A549 (cell line): ENCODE measurements at regions not wholly inside any gene's neighbourhood (a gene's known extent, or its start where the extent isn't known, plus 50 kb on each side); places are given as distances from the start of the nearest gene placed in this dataset.

Experiments used
- CHD2 ChIP-seq: fragments of 150-350 bp; IDR thresholded peaks from 2 replicates; pipeline ENCODE4 v1.6.1; 2014; ENCODE audit warnings: low read length; ENCODE audit not compliant: partially characterized antibody
- EP300 ChIP-seq, 2 experiments: fragments of >200 bp; sonication (Bioruptor Twin); formaldehyde crosslinking; IDR thresholded peaks; 2 replicates in 1 of 2; 3 replicates in 1 of 2; pipeline ENCODE4 v1.6.1; 2016 to 2017
- MAZ ChIP-seq: fragments of 150-350 bp; IDR thresholded peaks from 2 replicates; pipeline ENCODE4 v1.6.1; 2014; ENCODE audit warnings: antibody characterized with exemption, low read depth, low read length, borderline replicate concordance
- MYC ChIP-seq: IDR thresholded peaks from 2 replicates; pipeline ENCODE4 v1.6.1; 2012; ENCODE audit warnings: mild to moderate bottlenecking, inconsistent platforms, low read length, improper control_type of control experiment, borderline replicate concordance
- NR3C1 ChIP-seq: fragments of >200 bp; sonication (Bioruptor Twin); formaldehyde crosslinking; IDR thresholded peaks from 3 replicates; pipeline ENCODE4 v1.6.1; 2017
- POLR2A ChIP-seq: IDR thresholded peaks from 2 replicates; pipeline ENCODE4 v1.6.1; 2012; ENCODE audit warnings: mild to moderate bottlenecking, low read length
- RFX5 ChIP-seq: fragments of 450-650 bp; IDR thresholded peaks from 2 replicates; pipeline ENCODE4 v1.7.1; 2014; ENCODE audit warnings: antibody characterized with exemption, mild to moderate bottlenecking, moderate library complexity
- SMC3 ChIP-seq: fragments of >200 bp; sonication (Bioruptor Twin); formaldehyde crosslinking; IDR thresholded peaks from 3 replicates; pipeline ENCODE4 v1.6.1; 2018; ENCODE audit warnings: inconsistent platforms
- TF ChIP-seq, protein P1 (sequence below): fragments of 200-600 bp; sonication (generic); IDR thresholded peaks from 2 replicates; pipeline ENCODE4 v1.6.1; 2016; ENCODE audit warnings: antibody characterized with exemption, mild to moderate bottlenecking, moderate library complexity
- TF ChIP-seq, protein P2 (sequence below): fragments of >200 bp; sonication (Bioruptor Twin); formaldehyde crosslinking; IDR thresholded peaks from 3 replicates; pipeline ENCODE4 v1.5.1; 2016
- TF ChIP-seq, protein P3 (sequence below): IDR thresholded peaks from 2 replicates; pipeline ENCODE4 v1.6.1; 2012; ENCODE audit warnings: low read depth, borderline replicate concordance

DNA sequence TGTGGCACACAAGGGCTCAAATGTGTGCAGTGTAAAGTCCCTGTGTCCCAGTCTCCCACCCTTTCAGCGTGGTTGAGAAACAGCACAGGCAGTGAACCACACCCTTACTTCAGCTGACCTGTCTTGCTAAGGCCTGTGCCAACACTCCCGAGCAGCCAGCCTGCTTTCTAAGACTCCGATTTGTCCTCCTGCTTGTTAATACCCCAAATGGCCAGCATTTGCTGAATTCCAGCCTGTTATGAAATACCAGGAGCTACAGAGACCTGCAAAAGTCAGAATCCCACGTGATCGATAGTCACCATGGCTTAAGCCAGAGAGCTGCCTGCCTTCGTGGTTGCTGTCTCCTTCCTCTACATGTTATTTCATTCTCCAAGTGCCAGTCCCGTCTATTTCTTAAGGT, 200.5 kb downstream of the FGF9 start:
- TF ChIP-seq MAZ (no peak), SMC3 (no peak), MYC (no peak), EP300 (IDR thresholded peaks at IDR 0.05) (no peak), POLR2A (no peak), NR3C1 (no peak), RFX5 (no peak), CHD2 (no peak)
- TF ChIP-seq, protein P1, sequence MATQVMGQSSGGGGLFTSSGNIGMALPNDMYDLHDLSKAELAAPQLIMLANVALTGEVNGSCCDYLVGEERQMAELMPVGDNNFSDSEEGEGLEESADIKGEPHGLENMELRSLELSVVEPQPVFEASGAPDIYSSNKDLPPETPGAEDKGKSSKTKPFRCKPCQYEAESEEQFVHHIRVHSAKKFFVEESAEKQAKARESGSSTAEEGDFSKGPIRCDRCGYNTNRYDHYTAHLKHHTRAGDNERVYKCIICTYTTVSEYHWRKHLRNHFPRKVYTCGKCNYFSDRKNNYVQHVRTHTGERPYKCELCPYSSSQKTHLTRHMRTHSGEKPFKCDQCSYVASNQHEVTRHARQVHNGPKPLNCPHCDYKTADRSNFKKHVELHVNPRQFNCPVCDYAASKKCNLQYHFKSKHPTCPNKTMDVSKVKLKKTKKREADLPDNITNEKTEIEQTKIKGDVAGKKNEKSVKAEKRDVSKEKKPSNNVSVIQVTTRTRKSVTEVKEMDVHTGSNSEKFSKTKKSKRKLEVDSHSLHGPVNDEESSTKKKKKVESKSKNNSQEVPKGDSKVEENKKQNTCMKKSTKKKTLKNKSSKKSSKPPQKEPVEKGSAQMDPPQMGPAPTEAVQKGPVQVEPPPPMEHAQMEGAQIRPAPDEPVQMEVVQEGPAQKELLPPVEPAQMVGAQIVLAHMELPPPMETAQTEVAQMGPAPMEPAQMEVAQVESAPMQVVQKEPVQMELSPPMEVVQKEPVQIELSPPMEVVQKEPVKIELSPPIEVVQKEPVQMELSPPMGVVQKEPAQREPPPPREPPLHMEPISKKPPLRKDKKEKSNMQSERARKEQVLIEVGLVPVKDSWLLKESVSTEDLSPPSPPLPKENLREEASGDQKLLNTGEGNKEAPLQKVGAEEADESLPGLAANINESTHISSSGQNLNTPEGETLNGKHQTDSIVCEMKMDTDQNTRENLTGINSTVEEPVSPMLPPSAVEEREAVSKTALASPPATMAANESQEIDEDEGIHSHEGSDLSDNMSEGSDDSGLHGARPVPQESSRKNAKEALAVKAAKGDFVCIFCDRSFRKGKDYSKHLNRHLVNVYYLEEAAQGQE = no peak
- TF ChIP-seq, protein P2, sequence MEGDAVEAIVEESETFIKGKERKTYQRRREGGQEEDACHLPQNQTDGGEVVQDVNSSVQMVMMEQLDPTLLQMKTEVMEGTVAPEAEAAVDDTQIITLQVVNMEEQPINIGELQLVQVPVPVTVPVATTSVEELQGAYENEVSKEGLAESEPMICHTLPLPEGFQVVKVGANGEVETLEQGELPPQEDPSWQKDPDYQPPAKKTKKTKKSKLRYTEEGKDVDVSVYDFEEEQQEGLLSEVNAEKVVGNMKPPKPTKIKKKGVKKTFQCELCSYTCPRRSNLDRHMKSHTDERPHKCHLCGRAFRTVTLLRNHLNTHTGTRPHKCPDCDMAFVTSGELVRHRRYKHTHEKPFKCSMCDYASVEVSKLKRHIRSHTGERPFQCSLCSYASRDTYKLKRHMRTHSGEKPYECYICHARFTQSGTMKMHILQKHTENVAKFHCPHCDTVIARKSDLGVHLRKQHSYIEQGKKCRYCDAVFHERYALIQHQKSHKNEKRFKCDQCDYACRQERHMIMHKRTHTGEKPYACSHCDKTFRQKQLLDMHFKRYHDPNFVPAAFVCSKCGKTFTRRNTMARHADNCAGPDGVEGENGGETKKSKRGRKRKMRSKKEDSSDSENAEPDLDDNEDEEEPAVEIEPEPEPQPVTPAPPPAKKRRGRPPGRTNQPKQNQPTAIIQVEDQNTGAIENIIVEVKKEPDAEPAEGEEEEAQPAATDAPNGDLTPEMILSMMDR = no peak
- TF ChIP-seq, protein P3, sequence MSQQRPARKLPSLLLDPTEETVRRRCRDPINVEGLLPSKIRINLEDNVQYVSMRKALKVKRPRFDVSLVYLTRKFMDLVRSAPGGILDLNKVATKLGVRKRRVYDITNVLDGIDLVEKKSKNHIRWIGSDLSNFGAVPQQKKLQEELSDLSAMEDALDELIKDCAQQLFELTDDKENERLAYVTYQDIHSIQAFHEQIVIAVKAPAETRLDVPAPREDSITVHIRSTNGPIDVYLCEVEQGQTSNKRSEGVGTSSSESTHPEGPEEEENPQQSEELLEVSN = no peak
